GM13976 (cell line): ENCODE measurements at regions not wholly inside any gene's neighbourhood (a gene's known extent, or its start where the extent isn't known, plus 50 kb on each side); places are given as distances from the start of the nearest gene placed in this dataset.

ENCODE experiments used
- DNase-seq: peaks from one replicate; pipeline ENCODE4 v3.0.0; 2012; ENCODE audit warnings: low spot score
- CTCF ChIP-seq: IDR thresholded peaks from 2 replicates; pipeline ENCODE4 v1.5.1; 2012; ENCODE audit warnings: borderline replicate concordance, mild to moderate bottlenecking; ENCODE audit not compliant: insufficient read depth; ENCODE audit errors: extremely low read depth, missing control alignments, control extremely low read depth
- in situ Hi-C: fragments of 300-500 bp; cut with MboI; formaldehyde crosslinking; loops from one replicate; pipeline ENCODE4 v1.12.0; 2022; ENCODE audit warnings: low sequenced_read_pairs, mixed read lengths, inconsistent platforms; ENCODE audit not compliant: unreplicated experiment

- in situ Hi-C loops = no loop called here
- no peak for DNase-seq
- no peak for TF ChIP-seq CTCF
Observed at GRCh38 chr3:106707347-106707746, 669.9 kb upstream of the CCDC54 start.

- TF ChIP-seq CTCF = no peak
- no peak for DNase-seq
- in situ Hi-C loops = no loop called here
Observed at GRCh38 chr3:106710596-106710995, 666.6 kb upstream of the CCDC54 start.

GRCh38 chr3:106711650-106712049, 665.6 kb upstream of the CCDC54 start:
- no peak for DNase-seq
- in situ Hi-C loops = no loop called here
- no peak for TF ChIP-seq CTCF

- TF ChIP-seq CTCF = no peak
- no peak for DNase-seq
- in situ Hi-C loops = no loop called here
Observed at GRCh38 chr3:106714400-106714799, 662.8 kb upstream of the CCDC54 start.

- no peak for DNase-seq
- in situ Hi-C loops = no loop called here
- no peak for TF ChIP-seq CTCF
Observed at GRCh38 chr3:106715286-106715685, 662.0 kb upstream of the CCDC54 start.

- no peak for DNase-seq
- TF ChIP-seq CTCF = no peak
- in situ Hi-C loops = no loop called here
Observed at GRCh38 chr3:106717178-106717780, 660.0 kb upstream of the CCDC54 start.
